ENCODE measurements at regions not wholly inside any gene's neighbourhood (a gene's known extent, or its start where the extent isn't known, plus 50 kb on each side); places are given as distances from the start of the nearest gene placed in this dataset.
"Not testable (repeated sequence)": the region's sequence is repeated elsewhere in the genome, so short reads cannot be mapped to it uniquely, and the experiment has no call there.

- Histone ChIP-seq H3K27ac (no peak overlapping the region), H3K36me3 (no peaks in the 10 kb centered on the region), H3K4me3 (no peak overlapping the region), H3K9me3 (no peaks in the 10 kb centered on the region), H3K27me3 (no peaks in the 10 kb centered on the region), H3K4me1 (peaks cover 0 to 12% (median 3%) of the 10 kb centered on the region in 4 donors)
- no peak for DNase-seq
- TF ChIP-seq CTCF (IDR thresholded peaks at IDR 0.05) (no peak), POLR2AphosphoS5 (IDR thresholded peaks at IDR 0.05) (no peak), POLR2A (IDR thresholded peaks at IDR 0.05) (no peak), EP300 (IDR thresholded peaks at IDR 0.05; ENCODE audit: low read depth) (no peak)
- intact Hi-C loops (cut with DNase I; ENCODE audit: low total_unique reads) (no loop called here), in situ Hi-C loops (cut with MboI; ENCODE audit: low pct_ligation_motif_present in 1 of 4, low pct_unique_long_range_greater_than_20kb in 1 of 4, low sequenced_read_pairs in 3 of 4) (no loop called here)
- 83 to 86% methylated on average over 2 of the region's 2 CpGs for WGBS, 2 donors (ENCODE audit: low coverage in 1 of 2)
These were observed 82.1 kb downstream of the ZFP36L2 start for GRCh38 chr2:43144263-43144662.

GRCh38 chr2:43143756-43144155, 82.7 kb downstream of the ZFP36L2 start:
- 84 to 100% methylated on average over 6 to 8 of the region's 8 CpGs for WGBS, 2 donors (ENCODE audit: low coverage in 1 of 2)
- peaks cover 0 to 12% (median 3%) of the 10 kb centered on the region in 4 donors for H3K4me1 ChIP-seq
- H3K9me3 ChIP-seq: no peaks in the 10 kb centered on the region
- H3K27me3 ChIP-seq: no peaks in the 10 kb centered on the region
- in situ Hi-C loops (cut with MboI; ENCODE audit: low pct_ligation_motif_present in 1 of 4, low pct_unique_long_range_greater_than_20kb in 1 of 4, low sequenced_read_pairs in 3 of 4) (no loop called here), intact Hi-C loops (cut with DNase I; ENCODE audit: low total_unique reads) (no loop called here)
- no peaks in the 10 kb centered on the region for H3K36me3 ChIP-seq
- TF ChIP-seq POLR2A (IDR thresholded peaks at IDR 0.05): no peak
- no peak for TF ChIP-seq CTCF (IDR thresholded peaks at IDR 0.05)
- no peak for TF ChIP-seq EP300 (IDR thresholded peaks at IDR 0.05; ENCODE audit: low read depth)
- TF ChIP-seq POLR2AphosphoS5 (IDR thresholded peaks at IDR 0.05): no peak
- DNase-seq: no peak
- no peak overlapping the region for H3K4me3 ChIP-seq
- no peak overlapping the region for H3K27ac ChIP-seq

GRCh38 chr2:43142921-43143438, 83.4 kb downstream of the ZFP36L2 start:
- no peaks in the 10 kb centered on the region for H3K36me3 ChIP-seq
- H3K4me3 ChIP-seq: no peak overlapping the region
- WGBS, 2 donors (ENCODE audit: low coverage in 1 of 2): 98% methylated on average over 7 of the region's 7 CpGs; no CpG with 5 or more reads in 1 of the 2 donors
- in situ Hi-C loops (cut with MboI; ENCODE audit: low pct_ligation_motif_present in 1 of 4, low pct_unique_long_range_greater_than_20kb in 1 of 4, low sequenced_read_pairs in 3 of 4): no loop called here
- peaks cover 0 to 18% (median 3%) of the 10 kb centered on the region in 4 donors for H3K4me1 ChIP-seq
- DNase-seq: no peak
- TF ChIP-seq POLR2A (IDR thresholded peaks at IDR 0.05) (no peak), EP300 (IDR thresholded peaks at IDR 0.05; ENCODE audit: low read depth) (no peak)
- H3K27ac ChIP-seq: no peak overlapping the region
- no peaks in the 10 kb centered on the region for H3K9me3 ChIP-seq
- intact Hi-C loops (cut with DNase I; ENCODE audit: low total_unique reads): no loop called here
- H3K27me3 ChIP-seq: no peaks in the 10 kb centered on the region

- H3K27me3 ChIP-seq; H3K9me3 ChIP-seq; intact Hi-C loops (cut with DNase I; ENCODE audit: low total_unique reads); H3K4me3 ChIP-seq; in situ Hi-C loops (cut with MboI; ENCODE audit: low pct_ligation_motif_present in 1 of 4, low pct_unique_long_range_greater_than_20kb in 1 of 4, low sequenced_read_pairs in 3 of 4); H3K27ac ChIP-seq; H3K36me3 ChIP-seq; DNase-seq: not testable (repeated sequence)
- WGBS, 2 donors (ENCODE audit: low coverage in 1 of 2): 90 to 91% methylated on average over 2 to 7 of the region's 7 CpGs
- H3K4me1 ChIP-seq: peaks cover 0 to 28% (median 6%) of the 10 kb centered on the region in 4 donors
These were observed 84.7 kb downstream of the ZFP36L2 start for GRCh38 chr2:43141636-43142151.

- no peak for DNase-seq
- intact Hi-C loops (cut with DNase I; ENCODE audit: low total_unique reads) (no loop called here), in situ Hi-C loops (cut with MboI; ENCODE audit: low pct_ligation_motif_present in 1 of 4, low pct_unique_long_range_greater_than_20kb in 1 of 4, low sequenced_read_pairs in 3 of 4) (no loop called here)
- Histone ChIP-seq H3K4me1 (peaks cover 0 to 28% (median 5%) of the 10 kb centered on the region in 4 donors), H3K27ac (peak overlapping the region in 3 of 4 donors; percentile 3 to 42 (median 7)), H3K9me3 (no peaks in the 10 kb centered on the region), H3K36me3 (no peaks in the 10 kb centered on the region), H3K27me3 (no peaks in the 10 kb centered on the region), H3K4me3 (no peak overlapping the region)
- 80 to 86% methylated on average over 2 to 11 of the region's 11 CpGs for WGBS, 2 donors (ENCODE audit: low coverage in 1 of 2)
- TF ChIP-seq CTCF (IDR thresholded peaks at IDR 0.05) (no peak), POLR2AphosphoS5 (IDR thresholded peaks at IDR 0.05) (no peak), POLR2A (IDR thresholded peaks at IDR 0.05) (no peak), EP300 (IDR thresholded peaks at IDR 0.05; ENCODE audit: low read depth) (no peak)
These were observed 86.3 kb downstream of the ZFP36L2 start for GRCh38 chr2:43139996-43140621.

Measured in transverse colon (tissue), 4 donors.